IMR-90 (cell line): ENCODE measurements at regions not wholly inside any gene's neighbourhood (a gene's known extent, or its start where the extent isn't known, plus 50 kb on each side); places are given as distances from the start of the nearest gene placed in this dataset.

Experiments
- ATAC-seq: fragments of 200-7000 bp; cut with Tn5 transposase; 2 replicates; pipeline ENCODE4 v1.9.1; 2020; ENCODE audit warnings: low read depth, mild to moderate bottlenecking, moderate library complexity
- BruUV-seq: library from RNA; stranded (reverse); fragments of 400-500 nt; replicated peaks from 2 replicates; lab custom pipeline; 2021; lab: Mats Ljungman, UMichigan
- CTCF ChIA-PET: fragments of 300-600 bp; formaldehyde crosslinking; extraction: SDS; loops from one replicate; lab custom pipeline; 2021; ENCODE audit warnings: antibody characterized with exemption; lab: Yijun Ruan, JAX
- POLR2A ChIA-PET: fragments of 300-600 bp; sonication (Branson Sonifier 250); formaldehyde crosslinking; loops from one replicate; lab custom pipeline; 2022; ENCODE audit warnings: antibody characterized with exemption; ENCODE audit not compliant: unreplicated experiment; lab: Charles Lee
- DNase-seq: peaks from one replicate; pipeline ENCODE4 v3.0.0; 2013
- H2AFZ ChIP-seq: replicated peaks from 2 replicates; pipeline ENCODE3; 2013; ENCODE audit warnings: low read length, mild to moderate bottlenecking; ENCODE audit not compliant: poor library complexity
- H2AK5ac ChIP-seq: 2 replicates; pipeline ENCODE4 v1.6.1; 2013; ENCODE audit warnings: low read depth, low read length, inconsistent platforms
- H2AK9ac ChIP-seq: replicated peaks from 2 replicates; pipeline ENCODE3; 2013; ENCODE audit warnings: mild to moderate bottlenecking, low read depth, low read length, moderate library complexity; ENCODE audit not compliant: poor library complexity
- H2BK120ac ChIP-seq: 2 replicates; pipeline ENCODE4 v1.6.1; 2013; ENCODE audit warnings: low read depth, low read length, inconsistent platforms
- H2BK15ac ChIP-seq: 3 replicates; pipeline ENCODE4 v1.6.1; 2013; ENCODE audit warnings: low read depth, low read length, inconsistent platforms
- H2BK20ac ChIP-seq: 2 replicates; pipeline ENCODE4 v1.6.1; 2013; ENCODE audit warnings: low read depth, mild to moderate bottlenecking, inconsistent platforms, low read length, moderate library complexity
- H2BK5ac ChIP-seq: 2 replicates; pipeline ENCODE4 v1.6.1; 2013; ENCODE audit warnings: mild to moderate bottlenecking, low read depth, low read length, inconsistent platforms; ENCODE audit not compliant: poor library complexity, severe bottlenecking
- H3K14ac ChIP-seq: replicated peaks from 2 replicates; pipeline ENCODE4 v1.6.1; 2013; ENCODE audit warnings: low read depth, low read length, inconsistent platforms
- H3K18ac ChIP-seq: 2 replicates; pipeline ENCODE4 v1.6.1; 2013; ENCODE audit warnings: low read depth, low read length, control low read depth
- H3K23ac ChIP-seq: 2 replicates; pipeline ENCODE4 v1.6.1; 2013; ENCODE audit warnings: low read depth, low read length, inconsistent platforms
- H3K27ac ChIP-seq: 2 replicates; pipeline ENCODE4 v1.5.1; 2013; ENCODE audit warnings: mild to moderate bottlenecking, control low read depth, low read length; ENCODE audit not compliant: insufficient read depth
- H3K27me3 ChIP-seq: 2 replicates; pipeline ENCODE4 v1.6.1; 2013; ENCODE audit warnings: low read length; ENCODE audit not compliant: control insufficient read depth, insufficient read depth
- H3K36me3 ChIP-seq: 2 replicates; pipeline ENCODE4 v1.6.1; 2013; ENCODE audit warnings: low read length, mixed read lengths; ENCODE audit not compliant: control insufficient read depth, insufficient read depth
- H3K4ac ChIP-seq: 2 replicates; pipeline ENCODE4 v1.6.1; 2013; ENCODE audit warnings: low read depth, low read length, inconsistent platforms
- H3K4me1 ChIP-seq: 2 replicates; pipeline ENCODE4 v1.6.1; 2013; ENCODE audit warnings: low read length, mixed read lengths; ENCODE audit not compliant: control insufficient read depth, insufficient read depth
- H3K4me2 ChIP-seq: 2 replicates; pipeline ENCODE4 v1.6.1; 2013; ENCODE audit warnings: low read depth, mild to moderate bottlenecking, control low read depth, low read length, moderate library complexity
- H3K4me3 ChIP-seq: 2 replicates; pipeline ENCODE4 v1.5.1; 2013; ENCODE audit warnings: low read depth, mild to moderate bottlenecking, control low read depth, low read length, moderate library complexity; ENCODE audit not compliant: insufficient read depth
- H3K56ac ChIP-seq: 2 replicates; pipeline ENCODE4 v1.6.1; 2013; ENCODE audit warnings: low read length, inconsistent platforms; ENCODE audit not compliant: insufficient read depth; ENCODE audit errors: extremely low read depth
- H3K79me1 ChIP-seq, 2 experiments: 2 replicates each; pipeline ENCODE4 v1.6.1; 2013; ENCODE audit warnings: low read length in 2 of 2, inconsistent platforms in 1 of 2, low read depth in 1 of 2
- H3K9ac ChIP-seq: 2 replicates; pipeline ENCODE4 v1.6.1; 2013; ENCODE audit warnings: low read depth, low read length, control low read depth
- H3K9me1 ChIP-seq: 2 replicates; pipeline ENCODE4 v1.6.1; 2013; ENCODE audit warnings: low read length, inconsistent platforms; ENCODE audit not compliant: insufficient read depth
- H3K9me3 ChIP-seq: 2 replicates; pipeline ENCODE4 v1.6.1; 2013; ENCODE audit warnings: low read length; ENCODE audit not compliant: control insufficient read depth, insufficient read depth
- H4K20me1 ChIP-seq: 2 replicates; pipeline ENCODE4 v1.6.1; 2013; ENCODE audit warnings: low read length, inconsistent platforms; ENCODE audit not compliant: insufficient read depth
- H4K5ac ChIP-seq: 2 replicates; pipeline ENCODE4 v1.6.1; 2013; ENCODE audit warnings: mild to moderate bottlenecking, low read depth, low read length, control low read depth
- H4K8ac ChIP-seq, 2 experiments: 2 replicates each; pipeline ENCODE4 v1.6.1; 2013; ENCODE audit warnings: low read depth in 2 of 2, low read length in 2 of 2, control low read depth in 1 of 2, inconsistent platforms in 1 of 2
- H4K91ac ChIP-seq: 2 replicates; pipeline ENCODE4 v1.6.1; 2013; ENCODE audit warnings: low read depth, low read length, inconsistent platforms; ENCODE audit not compliant: insufficient read depth
- CEBPB ChIP-seq: IDR thresholded peaks from 2 replicates; pipeline ENCODE4 v1.6.1; 2012; ENCODE audit warnings: low read depth, low read length, improper control_type of control experiment
- CHD1 ChIP-seq: IDR thresholded peaks from 2 replicates; pipeline ENCODE4 v1.6.1; 2012; ENCODE audit warnings: low read depth, low read length, improper control_type of control experiment
- FOS ChIP-seq: fragments of 150-350 bp; IDR thresholded peaks from 2 replicates; pipeline ENCODE4 v1.6.1; 2016; ENCODE audit warnings: low read depth, low read length
- MAZ ChIP-seq: IDR thresholded peaks from 2 replicates; pipeline ENCODE4 v1.6.1; 2012; ENCODE audit warnings: low read depth, mild to moderate bottlenecking, low read length, improper control_type of control experiment, moderate library complexity, borderline replicate concordance
- POLR2A ChIP-seq: IDR thresholded peaks from 2 replicates; pipeline ENCODE4 v1.6.1; 2012; ENCODE audit warnings: mild to moderate bottlenecking, low read depth, low read length
- RAD21 ChIP-seq: IDR thresholded peaks from 2 replicates; pipeline ENCODE4 v1.6.1; 2012; ENCODE audit warnings: low read length, improper control_type of control experiment
- RCOR1 ChIP-seq: IDR thresholded peaks from 2 replicates; pipeline ENCODE4 v1.6.1; 2012; ENCODE audit warnings: mild to moderate bottlenecking, low read length, improper control_type of control experiment; ENCODE audit not compliant: insufficient replicate concordance
- WGBS, 2 experiments: methylation state at CpG; one replicate each; pipeline versions ENCODE4 v1.1.5 to v1.1.7; 2013; ENCODE audit warnings: missing lambda C conversion rate in 2 of 2; ENCODE audit not compliant: insufficient read length in 1 of 2; ENCODE audit errors: extremely low coverage in 2 of 2; 5-methylcytosine and 5-hydroxymethylcytosine counted together
- dilution Hi-C: fragments of 300-500 bp; cut with HindIII; formaldehyde crosslinking; loops from one replicate; pipeline ENCODE4 v1.14.3; 2018; ENCODE audit warnings: low sequenced_read_pairs; ENCODE audit not compliant: unreplicated experiment
- in situ Hi-C: fragments of 300-500 bp; cut with MboI; formaldehyde crosslinking; loops from 3 replicates; pipeline ENCODE4 v1.14.3; 2019; ENCODE audit warnings: low sequenced_read_pairs, inconsistent platforms, mixed read lengths
- intact Hi-C: fragments of 100-400 bp; cut with micrococcal nuclease; formaldehyde crosslinking; loops from 2 replicates; pipeline ENCODE4 v1.10.0; 2022
- TF ChIP-seq, protein P1 (sequence below): fragments of 150-350 bp; IDR thresholded peaks from 2 replicates; pipeline ENCODE4 v1.6.1; 2016; ENCODE audit warnings: low read depth, mild to moderate bottlenecking, low read length, moderate library complexity, borderline replicate concordance
- TF ChIP-seq, protein P2 (sequence below): conservative IDR thresholded peaks from 2 replicates; pipeline ENCODE4 v1.5.1; 2012; ENCODE audit warnings: mild to moderate bottlenecking, low read depth, low read length, improper control_type of control experiment
- TF ChIP-seq, protein P3 (sequence below): fragments of 150-350 bp; IDR thresholded peaks from 2 replicates; pipeline ENCODE4 v1.6.1; 2017; ENCODE audit warnings: mild to moderate bottlenecking, antibody characterized with exemption, low read length, low read depth

DNA sequence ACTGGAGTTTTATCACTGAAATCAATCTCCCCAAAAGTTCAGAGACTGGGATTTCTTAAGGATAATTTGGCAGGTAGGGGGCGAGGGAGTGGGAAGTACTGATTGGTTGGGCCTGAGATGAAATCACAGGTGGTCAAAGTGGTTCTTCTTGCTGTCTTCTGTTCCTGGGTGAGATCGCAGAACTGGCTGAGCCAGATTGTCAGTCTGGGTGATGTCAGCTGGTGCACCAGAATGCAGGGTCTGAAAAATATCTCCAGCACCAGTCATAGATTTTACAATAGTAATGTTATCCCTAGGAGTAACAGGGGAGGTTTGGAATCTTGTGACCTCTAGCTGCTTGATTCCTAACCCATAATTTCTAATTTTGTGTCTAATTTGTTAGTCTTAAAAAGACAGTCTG lies 86.7 kb upstream of the SLC25A36 start:
- Histone ChIP-seq H2BK15ac (no peak overlapping the region), H3K27me3 (no peaks in the 10 kb centered on the region), H2AK9ac (no peak overlapping the region), H4K91ac (no peak overlapping the region), H2AFZ (no peak overlapping the region), H2BK120ac (no peak overlapping the region), H3K36me3 (no peaks in the 10 kb centered on the region), H3K9me1 (no peaks in the 10 kb centered on the region), H3K79me1 (no peaks in the 10 kb centered on the region), H3K4me1 (no peaks in the 10 kb centered on the region), H3K4me2 (no peak overlapping the region), H3K9ac (no peak overlapping the region), H3K9me3 (no peaks in the 10 kb centered on the region), H3K27ac (no peak overlapping the region), H3K14ac (no peak overlapping the region), H3K56ac (no peak overlapping the region), H3K4ac (no peak overlapping the region), H2BK20ac (no peak overlapping the region), H3K4me3 (no peak overlapping the region), H4K8ac (no peak overlapping the region), H3K18ac (no peak overlapping the region), H4K5ac (no peak overlapping the region), H3K23ac (no peak overlapping the region), H4K20me1 (no peaks in the 10 kb centered on the region), H2AK5ac (no peak overlapping the region), H2BK5ac (no peak overlapping the region)
- in situ Hi-C loops, result loop anchor here (25.0 kb wide), 2 partner anchors 918 to 1418 kb away; partner anchors contain the start of gene CLSTN2
- BruUV-seq, result no TSS peak
- dilution Hi-C loops, result no loop called here
- WGBS, 2 experiments, result 40% methylated on average over 1 of the region's 2 CpGs; no CpG with 5 or more reads in 1 of the 2 experiments
- DNase-seq (no peak), ATAC-seq (no peak)
- intact Hi-C loops, result no loop called here
- ChIA-PET POLR2A (no interaction called here), CTCF (no interaction called here)
- TF ChIP-seq MAZ (no peak), POLR2A (no peak), FOS (no peak), RCOR1 (no peak), CHD1 (no peak), RAD21 (no peak), CEBPB (no peak)
- TF ChIP-seq, protein P1, sequence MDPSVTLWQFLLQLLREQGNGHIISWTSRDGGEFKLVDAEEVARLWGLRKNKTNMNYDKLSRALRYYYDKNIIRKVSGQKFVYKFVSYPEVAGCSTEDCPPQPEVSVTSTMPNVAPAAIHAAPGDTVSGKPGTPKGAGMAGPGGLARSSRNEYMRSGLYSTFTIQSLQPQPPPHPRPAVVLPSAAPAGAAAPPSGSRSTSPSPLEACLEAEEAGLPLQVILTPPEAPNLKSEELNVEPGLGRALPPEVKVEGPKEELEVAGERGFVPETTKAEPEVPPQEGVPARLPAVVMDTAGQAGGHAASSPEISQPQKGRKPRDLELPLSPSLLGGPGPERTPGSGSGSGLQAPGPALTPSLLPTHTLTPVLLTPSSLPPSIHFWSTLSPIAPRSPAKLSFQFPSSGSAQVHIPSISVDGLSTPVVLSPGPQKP, result no peak
- TF ChIP-seq, protein P2, sequence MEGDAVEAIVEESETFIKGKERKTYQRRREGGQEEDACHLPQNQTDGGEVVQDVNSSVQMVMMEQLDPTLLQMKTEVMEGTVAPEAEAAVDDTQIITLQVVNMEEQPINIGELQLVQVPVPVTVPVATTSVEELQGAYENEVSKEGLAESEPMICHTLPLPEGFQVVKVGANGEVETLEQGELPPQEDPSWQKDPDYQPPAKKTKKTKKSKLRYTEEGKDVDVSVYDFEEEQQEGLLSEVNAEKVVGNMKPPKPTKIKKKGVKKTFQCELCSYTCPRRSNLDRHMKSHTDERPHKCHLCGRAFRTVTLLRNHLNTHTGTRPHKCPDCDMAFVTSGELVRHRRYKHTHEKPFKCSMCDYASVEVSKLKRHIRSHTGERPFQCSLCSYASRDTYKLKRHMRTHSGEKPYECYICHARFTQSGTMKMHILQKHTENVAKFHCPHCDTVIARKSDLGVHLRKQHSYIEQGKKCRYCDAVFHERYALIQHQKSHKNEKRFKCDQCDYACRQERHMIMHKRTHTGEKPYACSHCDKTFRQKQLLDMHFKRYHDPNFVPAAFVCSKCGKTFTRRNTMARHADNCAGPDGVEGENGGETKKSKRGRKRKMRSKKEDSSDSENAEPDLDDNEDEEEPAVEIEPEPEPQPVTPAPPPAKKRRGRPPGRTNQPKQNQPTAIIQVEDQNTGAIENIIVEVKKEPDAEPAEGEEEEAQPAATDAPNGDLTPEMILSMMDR, result no peak
- TF ChIP-seq, protein P3, sequence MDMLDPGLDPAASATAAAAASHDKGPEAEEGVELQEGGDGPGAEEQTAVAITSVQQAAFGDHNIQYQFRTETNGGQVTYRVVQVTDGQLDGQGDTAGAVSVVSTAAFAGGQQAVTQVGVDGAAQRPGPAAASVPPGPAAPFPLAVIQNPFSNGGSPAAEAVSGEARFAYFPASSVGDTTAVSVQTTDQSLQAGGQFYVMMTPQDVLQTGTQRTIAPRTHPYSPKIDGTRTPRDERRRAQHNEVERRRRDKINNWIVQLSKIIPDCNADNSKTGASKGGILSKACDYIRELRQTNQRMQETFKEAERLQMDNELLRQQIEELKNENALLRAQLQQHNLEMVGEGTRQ, result no peak
